Progenitor cell of endocrine pancreas (in vitro differentiated cells): ENCODE measurements at regions not wholly inside any gene's neighbourhood (a gene's known extent, or its start where the extent isn't known, plus 50 kb on each side); places are given as distances from the start of the nearest gene placed in this dataset.

Experiments
- DNase-seq: peaks from one replicate; pipeline ENCODE4 v3.0.0; 2021; ENCODE audit warnings: low spot score; ENCODE audit not compliant: unreplicated experiment
- H3K27ac Mint-ChIP-seq: 2 replicates; pipeline ENCODE4 v1.8.0; 2021; ENCODE audit warnings: mild to moderate bottlenecking, moderate library complexity, mixed read lengths
- H3K27me3 Mint-ChIP-seq: 2 replicates; pipeline ENCODE4 v1.8.0; 2021; ENCODE audit warnings: mixed read lengths
- H3K36me3 Mint-ChIP-seq: 2 replicates; pipeline ENCODE4 v1.8.0; 2022; ENCODE audit warnings: mixed read lengths; ENCODE audit not compliant: insufficient read depth
- H3K4me1 Mint-ChIP-seq: 2 replicates; pipeline ENCODE4 v1.8.0; 2021; ENCODE audit warnings: low read depth, mixed read lengths
- H3K4me3 Mint-ChIP-seq: 2 replicates; pipeline ENCODE4 v1.8.0; 2021; ENCODE audit warnings: low read depth, mild to moderate bottlenecking, moderate library complexity, mixed read lengths
- H3K9me3 Mint-ChIP-seq: 2 replicates; pipeline ENCODE4 v1.8.0; 2021; ENCODE audit warnings: low read depth, mixed read lengths
- CTCF ChIP-seq: fragments of 200-600 bp; sonication (generic); IDR thresholded peaks from one replicate; pipeline ENCODE4 v1.5.0; 2021; ENCODE audit warnings: antibody characterized with exemption, mild to moderate bottlenecking; ENCODE audit not compliant: unreplicated experiment

GRCh38 chr20:56985066-56985685 lies 281.3 kb downstream of the BMP7 start:
- no peak for DNase-seq
- Mint-ChIP-seq H3K4me1 (no peaks in the 10 kb centered on the region), H3K4me3 (no peak overlapping the region), H3K36me3 (no peaks in the 10 kb centered on the region), H3K27me3 (peaks cover 25% of the 10 kb centered on the region), H3K27ac (no peak overlapping the region), H3K9me3 (peaks cover 11% of the 10 kb centered on the region)
- TF ChIP-seq CTCF: no peak

- H3K27ac Mint-ChIP-seq: no peak overlapping the region
Measured at GRCh38 chr20:56986476-56986875, 280.0 kb downstream of the BMP7 start.

GRCh38 chr20:56986931-56987720 lies 279.3 kb downstream of the BMP7 start:
- peaks cover 26% of the 10 kb centered on the region for H3K27me3 Mint-ChIP-seq
- H3K9me3 Mint-ChIP-seq: peaks cover 11% of the 10 kb centered on the region
- no peaks in the 10 kb centered on the region for H3K36me3 Mint-ChIP-seq
- H3K4me3 Mint-ChIP-seq: no peak overlapping the region
- no peak for DNase-seq
- TF ChIP-seq CTCF: no peak
- no peaks in the 10 kb centered on the region for H3K4me1 Mint-ChIP-seq
- H3K27ac Mint-ChIP-seq: no peak overlapping the region

More at GRCh38 chr20:56986476-56986875, 280.0 kb downstream of the BMP7 start:
- Mint-ChIP-seq H3K36me3 (no peaks in the 10 kb centered on the region), H3K4me1 (no peaks in the 10 kb centered on the region), H3K9me3 (peaks cover 11% of the 10 kb centered on the region), H3K27me3 (peaks cover 26% of the 10 kb centered on the region), H3K4me3 (no peak overlapping the region)
- no peak for TF ChIP-seq CTCF
- no peak for DNase-seq

- no peak overlapping the region for H3K4me3 Mint-ChIP-seq
- no peak for TF ChIP-seq CTCF
- no peaks in the 10 kb centered on the region for H3K36me3 Mint-ChIP-seq
- no peak for DNase-seq
- H3K4me1 Mint-ChIP-seq: no peaks in the 10 kb centered on the region
- peaks cover 11% of the 10 kb centered on the region for H3K9me3 Mint-ChIP-seq
- peaks cover 26% of the 10 kb centered on the region for H3K27me3 Mint-ChIP-seq
- no peak overlapping the region for H3K27ac Mint-ChIP-seq
Measured at GRCh38 chr20:56987986-56988385, 278.5 kb downstream of the BMP7 start.

- H3K4me3 Mint-ChIP-seq: no peak overlapping the region
- no peak overlapping the region for H3K27ac Mint-ChIP-seq
- H3K27me3 Mint-ChIP-seq: peaks cover 26% of the 10 kb centered on the region
- H3K4me1 Mint-ChIP-seq: no peaks in the 10 kb centered on the region
- no peak for DNase-seq
- TF ChIP-seq CTCF: no peak
- H3K9me3 Mint-ChIP-seq: peaks cover 11% of the 10 kb centered on the region
- no peaks in the 10 kb centered on the region for H3K36me3 Mint-ChIP-seq
Measured at GRCh38 chr20:56988446-56988845, 278.0 kb downstream of the BMP7 start.
